Activated CD4-positive, alpha-beta T cell treated with anti-CD3 and anti-CD28 coated beads, Interleukin-2, amount 50 U/mL, for 48 hours (primary cell): ENCODE measurements at regions not wholly inside any gene's neighbourhood (a gene's known extent, or its start where the extent isn't known, plus 50 kb on each side); places are given as distances from the start of the nearest gene placed in this dataset.

Source experiments
- DNase-seq, 2 experiments: peaks; one replicate each; pipeline ENCODE4 v3.0.0-alpha.2; 2020

GRCh38 chr15:95347837-95348236 is 982.7 kb upstream of the NR2F2 start:
- DNase-seq: no peak

- no peak for DNase-seq
Measured at GRCh38 chr15:95350908-95351307, 979.6 kb upstream of the NR2F2 start.

GRCh38 chr15:95352631-95353187 is 977.8 kb upstream of the NR2F2 start:
- DNase-seq: no peak

GRCh38 chr15:95353512-95353911 is 977.0 kb upstream of the NR2F2 start:
- DNase-seq: no peak

GRCh38 chr15:95359966-95360365 is 970.5 kb upstream of the NR2F2 start:
- DNase-seq: no peak

GRCh38 chr15:95362306-95362705 is 968.2 kb upstream of the NR2F2 start:
- no peak for DNase-seq

- no peak for DNase-seq
Measured at GRCh38 chr15:95363646-95364045, 966.9 kb upstream of the NR2F2 start.

- DNase-seq: no peak
Measured at GRCh38 chr15:95365511-95366107, 964.9 kb upstream of the NR2F2 start.

- DNase-seq: no peak
Measured at GRCh38 chr15:95368191-95368590, 962.3 kb upstream of the NR2F2 start.

GRCh38 chr15:95368755-95369601 is 961.5 kb upstream of the NR2F2 start:
- DNase-seq: no peak

- DNase-seq: no peak
Measured at GRCh38 chr15:95370291-95370690, 960.2 kb upstream of the NR2F2 start.

GRCh38 chr15:95371664-95372063 is 958.8 kb upstream of the NR2F2 start:
- DNase-seq: no peak

- no peak for DNase-seq
Measured at GRCh38 chr15:95375281-95375680, 955.2 kb upstream of the NR2F2 start.

GRCh38 chr15:95377258-95377852 is 953.1 kb upstream of the NR2F2 start:
- no peak for DNase-seq

GRCh38 chr15:95394186-95395067 is 936.1 kb upstream of the NR2F2 start:
- DNase-seq: no peak

- DNase-seq: no peak
Measured at GRCh38 chr15:95400428-95400827, 930.1 kb upstream of the NR2F2 start.

GRCh38 chr15:95401587-95401986 is 928.9 kb upstream of the NR2F2 start:
- no peak for DNase-seq

GRCh38 chr15:95405447-95405846 is 925.1 kb upstream of the NR2F2 start:
- DNase-seq: no peak

GRCh38 chr15:95407534-95407933 is 923.0 kb upstream of the NR2F2 start:
- DNase-seq: no peak

GRCh38 chr15:95409211-95409610 is 921.3 kb upstream of the NR2F2 start:
- DNase-seq: no peak

- no peak for DNase-seq
Measured at GRCh38 chr15:95409626-95410310, 920.7 kb upstream of the NR2F2 start.

GRCh38 chr15:95410757-95411156 is 919.7 kb upstream of the NR2F2 start:
- no peak for DNase-seq
